ENCODE measurements at regions not wholly inside any gene's neighbourhood (a gene's known extent, or its start where the extent isn't known, plus 50 kb on each side); places are given as distances from the start of the nearest gene placed in this dataset.

- Histone ChIP-seq H3K36me3 (ENCODE audit: insufficient read depth, low read length) (no peaks in the 10 kb centered on the region), H4K20me1 (ENCODE audit: insufficient read depth) (no peaks in the 10 kb centered on the region), H3K27me3 (ENCODE audit: insufficient read depth, low read depth, low read length) (no peaks in the 10 kb centered on the region), H3K4me3 (ENCODE audit: low read length) (no peak overlapping the region), H3K4me2 (ENCODE audit: low read length) (no peak overlapping the region), H3K9ac (ENCODE audit: low read length) (no peak overlapping the region), H3K9me2 (ENCODE audit: insufficient read depth, low read length) (no peaks in the 10 kb centered on the region), H3K27ac (ENCODE audit: low read length) (no peak overlapping the region), H3F3A (ENCODE audit: insufficient read depth, low read length, poor library complexity, severe bottlenecking) (no peaks in the 10 kb centered on the region), H3K9me3 (ENCODE audit: low read length) (no peaks in the 10 kb centered on the region), H2AFZ (ENCODE audit: low read depth, low read length) (no peak overlapping the region), H3K79me2 (replicated peaks; ENCODE audit: insufficient read depth, low read length) (no peaks in the 10 kb centered on the region)
- no peak for TF ChIP-seq EP300 (conservative IDR thresholded peaks at IDR 0.05; ENCODE audit: poor library complexity, severe bottlenecking)
- TF ChIP-seq RAD21 (conservative IDR thresholded peaks at IDR 0.05), result no peak
- no peak for TF ChIP-seq EZH2 (IDR thresholded peaks at IDR 0.05; ENCODE audit: borderline replicate concordance, insufficient read depth, low read length, poor library complexity, severe bottlenecking)
- no peak for TF ChIP-seq MXI1 (conservative IDR thresholded peaks at IDR 0.05; ENCODE audit: poor library complexity, severe bottlenecking)
- no peak for TF ChIP-seq TAF1 (IDR thresholded peaks at IDR 0.05; ENCODE audit: low read depth)
- no peak for TF ChIP-seq POLR2AphosphoS5 (IDR thresholded peaks at IDR 0.05)
- TF ChIP-seq SMC3 (conservative IDR thresholded peaks at IDR 0.05; ENCODE audit: poor library complexity), result no peak
- TF ChIP-seq, protein P1, sequence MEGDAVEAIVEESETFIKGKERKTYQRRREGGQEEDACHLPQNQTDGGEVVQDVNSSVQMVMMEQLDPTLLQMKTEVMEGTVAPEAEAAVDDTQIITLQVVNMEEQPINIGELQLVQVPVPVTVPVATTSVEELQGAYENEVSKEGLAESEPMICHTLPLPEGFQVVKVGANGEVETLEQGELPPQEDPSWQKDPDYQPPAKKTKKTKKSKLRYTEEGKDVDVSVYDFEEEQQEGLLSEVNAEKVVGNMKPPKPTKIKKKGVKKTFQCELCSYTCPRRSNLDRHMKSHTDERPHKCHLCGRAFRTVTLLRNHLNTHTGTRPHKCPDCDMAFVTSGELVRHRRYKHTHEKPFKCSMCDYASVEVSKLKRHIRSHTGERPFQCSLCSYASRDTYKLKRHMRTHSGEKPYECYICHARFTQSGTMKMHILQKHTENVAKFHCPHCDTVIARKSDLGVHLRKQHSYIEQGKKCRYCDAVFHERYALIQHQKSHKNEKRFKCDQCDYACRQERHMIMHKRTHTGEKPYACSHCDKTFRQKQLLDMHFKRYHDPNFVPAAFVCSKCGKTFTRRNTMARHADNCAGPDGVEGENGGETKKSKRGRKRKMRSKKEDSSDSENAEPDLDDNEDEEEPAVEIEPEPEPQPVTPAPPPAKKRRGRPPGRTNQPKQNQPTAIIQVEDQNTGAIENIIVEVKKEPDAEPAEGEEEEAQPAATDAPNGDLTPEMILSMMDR (IDR thresholded peaks at IDR 0.05; ENCODE audit: poor library complexity, severe bottlenecking), result no peak
- TF ChIP-seq REST (IDR thresholded peaks at IDR 0.05; ENCODE audit: borderline replicate concordance), result no peak
These were observed 147.4 kb upstream of the NUDT4 start for GRCh38 chr12:93230326-93230720.

GRCh38 chr12:93231938-93232337 lies 145.8 kb upstream of the NUDT4 start:
- Histone ChIP-seq H3K9me2 (ENCODE audit: insufficient read depth, low read length) (no peaks in the 10 kb centered on the region), H3K4me2 (ENCODE audit: low read length) (no peak overlapping the region), H3K79me2 (replicated peaks; ENCODE audit: insufficient read depth, low read length) (no peaks in the 10 kb centered on the region), H3K36me3 (ENCODE audit: insufficient read depth, low read length) (no peaks in the 10 kb centered on the region), H3K27me3 (ENCODE audit: insufficient read depth, low read depth, low read length) (no peaks in the 10 kb centered on the region), H3F3A (ENCODE audit: insufficient read depth, low read length, poor library complexity, severe bottlenecking) (no peaks in the 10 kb centered on the region), H4K20me1 (ENCODE audit: insufficient read depth) (no peaks in the 10 kb centered on the region), H3K4me3 (ENCODE audit: low read length) (no peak overlapping the region), H3K9me3 (ENCODE audit: low read length) (no peaks in the 10 kb centered on the region), H2AFZ (ENCODE audit: low read depth, low read length) (no peak overlapping the region), H3K9ac (ENCODE audit: low read length) (no peak overlapping the region), H3K27ac (ENCODE audit: low read length) (no peak overlapping the region)
- TF ChIP-seq SMC3 (conservative IDR thresholded peaks at IDR 0.05; ENCODE audit: poor library complexity) (no peak), RAD21 (conservative IDR thresholded peaks at IDR 0.05) (no peak), EZH2 (IDR thresholded peaks at IDR 0.05; ENCODE audit: borderline replicate concordance, insufficient read depth, low read length, poor library complexity, severe bottlenecking) (no peak), MXI1 (conservative IDR thresholded peaks at IDR 0.05; ENCODE audit: poor library complexity, severe bottlenecking) (no peak), EP300 (conservative IDR thresholded peaks at IDR 0.05; ENCODE audit: poor library complexity, severe bottlenecking) (no peak), REST (IDR thresholded peaks at IDR 0.05; ENCODE audit: borderline replicate concordance) (no peak), POLR2AphosphoS5 (IDR thresholded peaks at IDR 0.05) (no peak), TAF1 (IDR thresholded peaks at IDR 0.05; ENCODE audit: low read depth) (no peak)
- TF ChIP-seq, protein P1 (IDR thresholded peaks at IDR 0.05; ENCODE audit: poor library complexity, severe bottlenecking), result no peak

Measured in neural cell (in vitro differentiated cells).